ENCODE measurements at regions not wholly inside any gene's neighbourhood (a gene's known extent, or its start where the extent isn't known, plus 50 kb on each side); places are given as distances from the start of the nearest gene placed in this dataset.

GRCh38 chr9:74277532-74277931 is 219.6 kb upstream of the RORB start:
- no peak for DNase-seq

GRCh38 chr9:74281674-74282073 is 215.5 kb upstream of the RORB start:
- DNase-seq, result no peak

- DNase-seq, result no peak
Observed at GRCh38 chr9:74282526-74283253, 214.4 kb upstream of the RORB start.

GRCh38 chr9:74284581-74285450 is 212.3 kb upstream of the RORB start:
- DNase-seq, result no peak

- DNase-seq, result no peak
Observed at GRCh38 chr9:74293479-74293878, 203.7 kb upstream of the RORB start.

- DNase-seq, result no peak
Observed at GRCh38 chr9:74303945-74304344, 193.2 kb upstream of the RORB start.

- no peak for DNase-seq
Observed at GRCh38 chr9:74304598-74304997, 192.5 kb upstream of the RORB start.

GRCh38 chr9:74309654-74310053 is 187.5 kb upstream of the RORB start:
- DNase-seq, result no peak

GRCh38 chr9:74317235-74317634 is 179.9 kb upstream of the RORB start:
- no peak for DNase-seq

GRCh38 chr9:74321396-74321795 is 175.7 kb upstream of the RORB start:
- no peak for DNase-seq

- peak; percentile 9 for DNase-seq
Observed at GRCh38 chr9:74322661-74323314, 174.3 kb upstream of the RORB start.

- DNase-seq, result no peak
Observed at GRCh38 chr9:74330487-74331214, 166.5 kb upstream of the RORB start.

- no peak for DNase-seq
Observed at GRCh38 chr9:74331607-74332006, 165.5 kb upstream of the RORB start.

GRCh38 chr9:74333384-74334032 is 163.6 kb upstream of the RORB start:
- no peak for DNase-seq

GRCh38 chr9:74334271-74334670 is 162.9 kb upstream of the RORB start:
- no peak for DNase-seq

GRCh38 chr9:74336161-74336560 is 161.0 kb upstream of the RORB start:
- DNase-seq, result no peak

- no peak for DNase-seq
Observed at GRCh38 chr9:74348777-74349176, 148.4 kb upstream of the RORB start.

- no peak for DNase-seq
Observed at GRCh38 chr9:74355107-74355506, 142.0 kb upstream of the RORB start.

GRCh38 chr9:74357577-74357976 is 139.6 kb upstream of the RORB start:
- DNase-seq, result no peak

GRCh38 chr9:74358959-74359358 is 138.2 kb upstream of the RORB start:
- DNase-seq, result no peak

GRCh38 chr9:74361508-74361907 is 135.6 kb upstream of the RORB start:
- DNase-seq, result no peak

- DNase-seq, result no peak
Observed at GRCh38 chr9:74362423-74362822, 134.7 kb upstream of the RORB start.

- no peak for DNase-seq
Observed at GRCh38 chr9:74366111-74366510, 131.0 kb upstream of the RORB start.
